ENCODE measurements at regions not wholly inside any gene's neighbourhood (a gene's known extent, or its start where the extent isn't known, plus 50 kb on each side); places are given as distances from the start of the nearest gene placed in this dataset.

DNA sequence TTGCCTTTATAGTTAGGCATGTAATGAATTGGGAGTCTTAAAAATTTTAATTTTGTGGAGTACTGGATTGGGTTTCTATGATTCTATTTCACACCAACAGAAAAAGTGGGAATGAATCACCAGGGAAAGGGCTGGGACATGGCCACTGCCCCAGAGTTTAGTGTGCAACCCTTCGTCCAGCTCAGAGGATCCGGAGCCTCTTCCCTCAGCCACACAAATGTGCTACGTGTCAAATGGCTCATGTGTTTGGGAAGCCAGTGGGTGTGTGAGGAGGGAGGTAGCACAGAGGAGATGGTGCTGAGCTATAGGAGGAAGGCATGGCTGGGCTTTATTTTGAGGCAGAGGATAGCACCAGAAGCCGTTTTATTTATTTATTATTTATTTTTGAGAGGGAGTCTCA is 247.3 kb downstream of the SIPA1L2 start:
- ChIA-PET CTCF (interaction anchor here (1.5 kb wide), 1 partner anchor 245 kb away, joined by 3 read pairs; no protein-coding TSS in a partner anchor), POLR2A (no interaction called here)
- TF ChIP-seq HDGF (IDR thresholded peaks at IDR 0.05; ENCODE audit: borderline replicate concordance): no peak
- TF ChIP-seq ZNF384 (IDR thresholded peaks at IDR 0.05): no peak
- no peak for TF ChIP-seq ELF4 (IDR thresholded peaks at IDR 0.05)
- no peak for TF ChIP-seq NFRKB (IDR thresholded peaks at IDR 0.05)
- no peak for TF ChIP-seq ARNT (IDR thresholded peaks at IDR 0.05)
- TF ChIP-seq FOXA1 (IDR thresholded peaks at IDR 0.05): no peak
- TF ChIP-seq TARDBP (IDR thresholded peaks at IDR 0.05): no peak
- TF ChIP-seq FOXK2 (IDR thresholded peaks at IDR 0.05): no peak
- no peak for TF ChIP-seq FOXM1 (IDR thresholded peaks at IDR 0.05; ENCODE audit: borderline replicate concordance)
- no peak for TF ChIP-seq SUZ12 (IDR thresholded peaks at IDR 0.05)
- no peak for TF ChIP-seq CTBP1 (IDR thresholded peaks at IDR 0.05; ENCODE audit: borderline replicate concordance)
- TF ChIP-seq SP1 (IDR thresholded peaks at IDR 0.05): no peak
- TF ChIP-seq LEF1 (IDR thresholded peaks at IDR 0.05; ENCODE audit: borderline replicate concordance): no peak
- DNase-seq (ENCODE audit: extremely low spot score): no peak

DNA sequence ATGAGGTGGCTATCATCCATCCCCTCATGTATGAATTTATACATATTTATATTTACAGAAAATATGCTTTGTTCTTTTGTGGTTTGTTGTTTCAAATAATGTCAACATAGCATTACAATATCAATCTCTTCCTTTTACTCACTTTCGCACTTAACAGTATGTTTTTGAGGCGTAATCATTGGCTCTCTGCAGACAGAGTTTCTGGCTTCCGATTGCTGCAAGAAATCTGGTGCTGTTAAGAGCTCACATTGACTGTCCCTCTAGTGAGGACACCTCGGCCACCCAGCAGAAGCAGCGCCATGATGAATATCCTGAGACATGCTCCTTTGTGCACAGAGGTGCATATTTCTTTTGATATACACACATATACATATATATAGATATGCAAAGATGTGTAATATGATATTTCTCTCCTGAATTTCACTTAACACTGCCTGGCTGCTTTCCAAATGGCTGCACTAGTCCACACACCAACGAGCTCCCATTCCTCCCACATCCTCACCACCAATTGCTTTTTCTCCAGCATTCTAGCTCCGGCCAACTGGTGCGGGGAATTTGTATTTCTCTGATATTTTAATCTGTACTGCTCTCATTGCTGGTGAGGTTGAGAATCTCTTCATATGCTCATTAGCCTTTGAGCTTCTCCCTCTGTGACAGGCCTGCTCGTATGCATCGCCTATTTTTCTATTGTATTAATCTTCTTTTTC is 248.4 kb downstream of the SIPA1L2 start:
- ChIA-PET POLR2A (no interaction called here), CTCF (no interaction called here)
- no peak for DNase-seq (ENCODE audit: extremely low spot score)
- TF ChIP-seq CTBP1 (IDR thresholded peaks at IDR 0.05; ENCODE audit: borderline replicate concordance): no peak
- no peak for TF ChIP-seq NFRKB (IDR thresholded peaks at IDR 0.05)
- TF ChIP-seq PKNOX1 (IDR thresholded peaks at IDR 0.05): no peak
- TF ChIP-seq ARNT (IDR thresholded peaks at IDR 0.05): no peak
- no peak for TF ChIP-seq SUZ12 (IDR thresholded peaks at IDR 0.05)
- no peak for TF ChIP-seq FOXM1 (IDR thresholded peaks at IDR 0.05; ENCODE audit: borderline replicate concordance)
- no peak for TF ChIP-seq L3MBTL2 (conservative IDR thresholded peaks at IDR 0.05)
- TF ChIP-seq FOXA1 (IDR thresholded peaks at IDR 0.05): no peak
- no peak for TF ChIP-seq BHLHE40 (IDR thresholded peaks at IDR 0.05; ENCODE audit: borderline replicate concordance)
- TF ChIP-seq FOXK2 (IDR thresholded peaks at IDR 0.05): no peak
- no peak for TF ChIP-seq SP1 (IDR thresholded peaks at IDR 0.05)
- TF ChIP-seq LEF1 (IDR thresholded peaks at IDR 0.05; ENCODE audit: borderline replicate concordance): no peak
- no peak for TF ChIP-seq ZNF384 (IDR thresholded peaks at IDR 0.05)
- TF ChIP-seq HDGF (IDR thresholded peaks at IDR 0.05; ENCODE audit: borderline replicate concordance): no peak

DNA sequence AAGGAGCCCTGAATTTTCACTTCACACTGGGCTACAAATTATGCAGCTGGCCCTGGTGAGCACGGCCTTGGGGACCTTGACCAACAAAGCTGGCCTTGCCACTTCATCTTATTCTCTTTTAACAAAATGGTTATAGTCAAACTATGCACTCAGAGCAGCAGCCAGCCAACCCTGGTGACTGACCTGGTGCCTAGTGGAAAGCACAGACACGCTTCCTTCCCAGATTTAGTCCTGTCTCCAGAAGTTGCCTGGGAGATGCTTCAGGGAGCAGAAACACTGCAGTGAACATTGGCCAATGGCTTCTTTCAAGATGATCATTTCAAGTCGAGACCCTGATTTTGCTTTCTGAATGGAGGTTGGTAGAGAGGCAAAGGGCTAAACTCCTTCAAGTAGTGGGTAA is 249.3 kb downstream of the SIPA1L2 start:
- CTCF ChIA-PET: interaction anchor here (0.6 to 0.7 kb wide), 2 partner anchors 84 to 354 kb away, joined by 3 read pairs; no protein-coding TSS in a partner anchor
- POLR2A ChIA-PET: no interaction called here
- TF ChIP-seq TARDBP (IDR thresholded peaks at IDR 0.05): no peak
- no peak for TF ChIP-seq ARNT (IDR thresholded peaks at IDR 0.05)
- no peak for TF ChIP-seq SP1 (IDR thresholded peaks at IDR 0.05)
- TF ChIP-seq LEF1 (IDR thresholded peaks at IDR 0.05; ENCODE audit: borderline replicate concordance): no peak
- TF ChIP-seq FOXM1 (IDR thresholded peaks at IDR 0.05; ENCODE audit: borderline replicate concordance): no peak
- TF ChIP-seq HDGF (IDR thresholded peaks at IDR 0.05; ENCODE audit: borderline replicate concordance): no peak
- TF ChIP-seq CTBP1 (IDR thresholded peaks at IDR 0.05; ENCODE audit: borderline replicate concordance): no peak
- no peak for TF ChIP-seq ZNF384 (IDR thresholded peaks at IDR 0.05)
- TF ChIP-seq FOXK2 (IDR thresholded peaks at IDR 0.05): no peak
- TF ChIP-seq BHLHE40 (IDR thresholded peaks at IDR 0.05; ENCODE audit: borderline replicate concordance): no peak
- TF ChIP-seq SUZ12 (IDR thresholded peaks at IDR 0.05): no peak
- TF ChIP-seq ELF4 (IDR thresholded peaks at IDR 0.05): no peak
- no peak for TF ChIP-seq FOXA1 (IDR thresholded peaks at IDR 0.05)
- no peak for TF ChIP-seq L3MBTL2 (conservative IDR thresholded peaks at IDR 0.05)
- no peak for TF ChIP-seq PKNOX1 (IDR thresholded peaks at IDR 0.05)
- no peak for TF ChIP-seq NFRKB (IDR thresholded peaks at IDR 0.05)
- no peak for DNase-seq (ENCODE audit: extremely low spot score)

DNA sequence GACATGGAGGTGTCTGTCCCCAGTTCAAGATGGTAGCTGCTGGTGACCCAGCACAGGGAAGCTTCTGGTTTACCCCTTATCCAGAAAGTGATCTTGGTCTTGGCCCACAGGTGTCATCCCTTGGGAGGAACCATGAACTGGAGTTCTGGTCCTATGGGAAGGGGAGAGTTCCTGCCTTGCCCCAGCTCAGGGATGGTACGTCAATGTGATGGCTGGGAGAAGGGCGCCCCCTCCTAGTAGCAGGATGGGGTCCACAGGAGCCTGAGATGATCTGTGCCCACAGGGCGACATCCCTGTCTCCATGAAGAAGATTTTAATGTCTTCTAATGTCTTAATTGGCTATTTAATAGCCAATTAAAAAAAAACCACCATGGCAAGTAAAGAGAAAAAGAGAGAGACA is 249.8 kb downstream of the SIPA1L2 start:
- no peak for DNase-seq (ENCODE audit: extremely low spot score)
- ChIA-PET POLR2A (no interaction called here), CTCF (interaction anchor here (0.6 to 0.7 kb wide), 2 partner anchors 84 to 754 kb away, joined by 3 read pairs; partner anchors contain the start of gene DISC1)
- TF ChIP-seq CTBP1 (IDR thresholded peaks at IDR 0.05; ENCODE audit: borderline replicate concordance) (no peak), ZNF384 (IDR thresholded peaks at IDR 0.05) (no peak), ELF4 (IDR thresholded peaks at IDR 0.05) (no peak), BHLHE40 (IDR thresholded peaks at IDR 0.05; ENCODE audit: borderline replicate concordance) (no peak), SUZ12 (IDR thresholded peaks at IDR 0.05) (no peak), FOXA1 (IDR thresholded peaks at IDR 0.05) (no peak), LEF1 (IDR thresholded peaks at IDR 0.05; ENCODE audit: borderline replicate concordance) (no peak), ARNT (IDR thresholded peaks at IDR 0.05) (no peak), SP1 (IDR thresholded peaks at IDR 0.05) (no peak), HDGF (IDR thresholded peaks at IDR 0.05; ENCODE audit: borderline replicate concordance) (no peak), NFRKB (IDR thresholded peaks at IDR 0.05) (no peak)

- no peak for TF ChIP-seq LEF1 (IDR thresholded peaks at IDR 0.05; ENCODE audit: borderline replicate concordance)
- no peak for TF ChIP-seq PKNOX1 (IDR thresholded peaks at IDR 0.05)
- no peak for TF ChIP-seq ARNT (IDR thresholded peaks at IDR 0.05)
- TF ChIP-seq SP1 (IDR thresholded peaks at IDR 0.05): no peak
- no peak for TF ChIP-seq FOXM1 (IDR thresholded peaks at IDR 0.05; ENCODE audit: borderline replicate concordance)
- no peak for TF ChIP-seq L3MBTL2 (conservative IDR thresholded peaks at IDR 0.05)
- TF ChIP-seq BHLHE40 (IDR thresholded peaks at IDR 0.05; ENCODE audit: borderline replicate concordance): no peak
- no peak for TF ChIP-seq HDGF (IDR thresholded peaks at IDR 0.05; ENCODE audit: borderline replicate concordance)
- ChIA-PET POLR2A (no interaction called here), CTCF (no interaction called here)
- DNase-seq (ENCODE audit: extremely low spot score): no peak
Observed at GRCh38 chr1:232379063-232379434, 250.9 kb downstream of the SIPA1L2 start.
